MM.1S (cell line): ENCODE measurements at regions not wholly inside any gene's neighbourhood (a gene's known extent, or its start where the extent isn't known, plus 50 kb on each side); places are given as distances from the start of the nearest gene placed in this dataset.

ENCODE experiments used
- DNase-seq: peaks from one replicate; pipeline ENCODE4 v3.0.0-alpha.2; 2015
- H2AFZ ChIP-seq: fragments of 300-600 bp; sonication (generic); 2 replicates; pipeline ENCODE4 v1.6.0; 2016; ENCODE audit warnings: antibody characterized with exemption, low read length
- H3F3A ChIP-seq: fragments of 300-600 bp; sonication (generic); 2 replicates; pipeline ENCODE4 v1.6.1; 2016; ENCODE audit warnings: mild to moderate bottlenecking, antibody characterized with exemption, low read length, moderate library complexity, mixed read lengths; ENCODE audit not compliant: insufficient read depth
- H3K27ac ChIP-seq: fragments of 300-600 bp; sonication (generic); 2 replicates; pipeline ENCODE4 v1.5.1; 2016; ENCODE audit warnings: mild to moderate bottlenecking, low read length
- H3K27me3 ChIP-seq: fragments of 300-600 bp; sonication (generic); replicated peaks from 2 replicates; pipeline ENCODE4 v1.6.0; 2016; ENCODE audit warnings: low read length; ENCODE audit not compliant: insufficient read depth
- H3K36me3 ChIP-seq: fragments of 300-600 bp; sonication (generic); replicated peaks from 2 replicates; pipeline ENCODE4 v1.6.1; 2016; ENCODE audit warnings: mild to moderate bottlenecking, low read length, mixed read lengths; ENCODE audit not compliant: insufficient read depth
- H3K4me1 ChIP-seq: fragments of 300-600 bp; sonication (generic); 2 replicates; pipeline ENCODE4 v1.6.1; 2016; ENCODE audit warnings: low read length, mixed read lengths
- H3K4me2 ChIP-seq: fragments of 300-600 bp; sonication (generic); 2 replicates; pipeline ENCODE4 v1.6.0; 2016; ENCODE audit warnings: low read depth, low read length
- H3K4me3 ChIP-seq: fragments of 300-600 bp; sonication (generic); 2 replicates; pipeline ENCODE4 v1.5.1; 2016; ENCODE audit warnings: low read length, mixed read lengths
- H3K79me2 ChIP-seq: fragments of 300-600 bp; sonication (generic); 2 replicates; pipeline ENCODE4 v1.6.1; 2016; ENCODE audit warnings: mixed run types, low read length, mixed read lengths
- H3K9ac ChIP-seq: fragments of 300-600 bp; sonication (generic); 2 replicates; pipeline ENCODE4 v1.6.1; 2016; ENCODE audit warnings: low read length, mixed read lengths
- H3K9me2 ChIP-seq: fragments of 300-600 bp; sonication (generic); replicated peaks from 2 replicates; pipeline ENCODE4 v1.6.1; 2016; ENCODE audit warnings: mild to moderate bottlenecking, low read length, mixed read lengths; ENCODE audit not compliant: insufficient read depth
- H3K9me3 ChIP-seq: fragments of 300-600 bp; sonication (generic); replicated peaks from 2 replicates; pipeline ENCODE4 v1.6.1; 2016; ENCODE audit warnings: mild to moderate bottlenecking, low read length, mixed read lengths; ENCODE audit not compliant: insufficient read depth
- H4K20me1 ChIP-seq: fragments of 300-600 bp; sonication (generic); 2 replicates; pipeline ENCODE4 v1.6.1; 2016; ENCODE audit warnings: mild to moderate bottlenecking, low read length, moderate library complexity, mixed read lengths; ENCODE audit not compliant: insufficient read depth
- EZH2 ChIP-seq: fragments of 300-600 bp; sonication (generic); optimal IDR thresholded peaks from 2 replicates; pipeline ENCODE3; 2017; ENCODE audit warnings: low read depth, mild to moderate bottlenecking, antibody characterized with exemption, low read length, mixed read lengths
- EZH2phosphoT487 ChIP-seq: fragments of 300-600 bp; sonication (generic); IDR thresholded peaks from 2 replicates; pipeline ENCODE4 v1.6.1; 2018; ENCODE audit warnings: antibody characterized with exemption, low read length
- TF ChIP-seq, protein P1 (sequence below): fragments of 300-600 bp; sonication (generic); IDR thresholded peaks from 2 replicates; pipeline ENCODE4 v1.5.1; 2016; ENCODE audit warnings: antibody characterized with exemption, low read length, mixed read lengths

DNA sequence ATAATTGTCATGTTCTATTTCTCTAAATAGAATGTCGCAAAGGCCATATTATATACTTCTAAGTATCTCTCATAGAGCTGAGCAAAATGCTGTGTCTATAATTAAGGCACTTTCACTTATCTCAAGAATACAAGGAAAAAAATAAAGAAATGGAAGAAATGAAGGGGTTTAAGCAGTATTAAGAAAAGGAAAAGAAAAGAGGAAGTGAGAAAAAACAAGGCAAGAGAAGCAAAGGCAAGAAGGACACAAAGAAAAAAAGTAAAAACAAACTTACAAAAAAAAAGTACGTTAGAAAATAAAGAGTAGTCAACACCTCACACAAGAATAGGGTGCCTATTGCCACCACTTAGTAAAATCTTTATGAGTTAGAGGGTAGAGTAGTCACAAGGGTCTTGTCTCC is 506.2 kb downstream of the GABRG2 start:
- TF ChIP-seq EZH2 = no peak
- H3K9ac ChIP-seq = no peak overlapping the region
- no peaks in the 10 kb centered on the region for H3K4me1 ChIP-seq
- H3K27ac ChIP-seq = no peak overlapping the region
- no peaks in the 10 kb centered on the region for H3K36me3 ChIP-seq
- no peak for DNase-seq
- no peaks in the 10 kb centered on the region for H4K20me1 ChIP-seq
- H3K4me2 ChIP-seq = no peak overlapping the region
- H3K4me3 ChIP-seq = no peak overlapping the region
- no peaks in the 10 kb centered on the region for H3K9me3 ChIP-seq
- no peaks in the 10 kb centered on the region for H3K9me2 ChIP-seq
- no peak overlapping the region for H2AFZ ChIP-seq
- H3K79me2 ChIP-seq = no peaks in the 10 kb centered on the region
- H3K27me3 ChIP-seq = no peaks in the 10 kb centered on the region
- H3F3A ChIP-seq = no peaks in the 10 kb centered on the region

DNA sequence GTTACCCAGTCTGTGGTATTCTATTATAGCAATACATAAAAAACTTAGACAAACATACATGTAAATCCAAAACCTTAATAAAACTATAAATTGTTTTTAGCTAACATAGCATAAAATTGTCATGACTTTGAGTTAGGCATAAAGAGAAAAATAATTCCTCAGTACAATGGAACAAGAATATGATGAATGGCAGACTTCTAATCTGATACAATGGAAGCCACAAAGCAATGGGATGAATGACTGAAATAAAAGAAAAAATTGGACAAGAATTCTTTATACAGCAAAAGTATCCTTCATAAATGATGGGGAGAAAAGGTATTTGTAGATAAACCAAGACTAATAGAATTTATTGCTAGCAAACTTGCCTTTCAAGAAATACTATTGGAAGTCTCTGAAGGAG is 524.2 kb downstream of the GABRG2 start:
- no peaks in the 10 kb centered on the region for H3K36me3 ChIP-seq
- H3K27me3 ChIP-seq = no peaks in the 10 kb centered on the region
- H3K9me3 ChIP-seq = no peaks in the 10 kb centered on the region
- no peak overlapping the region for H3K9ac ChIP-seq
- DNase-seq = no peak
- no peaks in the 10 kb centered on the region for H3F3A ChIP-seq
- TF ChIP-seq EZH2 (no peak), EZH2phosphoT487 (no peak)
- TF ChIP-seq, protein P1, sequence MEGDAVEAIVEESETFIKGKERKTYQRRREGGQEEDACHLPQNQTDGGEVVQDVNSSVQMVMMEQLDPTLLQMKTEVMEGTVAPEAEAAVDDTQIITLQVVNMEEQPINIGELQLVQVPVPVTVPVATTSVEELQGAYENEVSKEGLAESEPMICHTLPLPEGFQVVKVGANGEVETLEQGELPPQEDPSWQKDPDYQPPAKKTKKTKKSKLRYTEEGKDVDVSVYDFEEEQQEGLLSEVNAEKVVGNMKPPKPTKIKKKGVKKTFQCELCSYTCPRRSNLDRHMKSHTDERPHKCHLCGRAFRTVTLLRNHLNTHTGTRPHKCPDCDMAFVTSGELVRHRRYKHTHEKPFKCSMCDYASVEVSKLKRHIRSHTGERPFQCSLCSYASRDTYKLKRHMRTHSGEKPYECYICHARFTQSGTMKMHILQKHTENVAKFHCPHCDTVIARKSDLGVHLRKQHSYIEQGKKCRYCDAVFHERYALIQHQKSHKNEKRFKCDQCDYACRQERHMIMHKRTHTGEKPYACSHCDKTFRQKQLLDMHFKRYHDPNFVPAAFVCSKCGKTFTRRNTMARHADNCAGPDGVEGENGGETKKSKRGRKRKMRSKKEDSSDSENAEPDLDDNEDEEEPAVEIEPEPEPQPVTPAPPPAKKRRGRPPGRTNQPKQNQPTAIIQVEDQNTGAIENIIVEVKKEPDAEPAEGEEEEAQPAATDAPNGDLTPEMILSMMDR = no peak
- H3K4me1 ChIP-seq = no peaks in the 10 kb centered on the region
- no peaks in the 10 kb centered on the region for H3K79me2 ChIP-seq
- no peak overlapping the region for H3K4me2 ChIP-seq
- no peak overlapping the region for H3K27ac ChIP-seq
- no peak overlapping the region for H3K4me3 ChIP-seq
- no peaks in the 10 kb centered on the region for H4K20me1 ChIP-seq
- no peaks in the 10 kb centered on the region for H3K9me2 ChIP-seq
- no peak overlapping the region for H2AFZ ChIP-seq

DNA sequence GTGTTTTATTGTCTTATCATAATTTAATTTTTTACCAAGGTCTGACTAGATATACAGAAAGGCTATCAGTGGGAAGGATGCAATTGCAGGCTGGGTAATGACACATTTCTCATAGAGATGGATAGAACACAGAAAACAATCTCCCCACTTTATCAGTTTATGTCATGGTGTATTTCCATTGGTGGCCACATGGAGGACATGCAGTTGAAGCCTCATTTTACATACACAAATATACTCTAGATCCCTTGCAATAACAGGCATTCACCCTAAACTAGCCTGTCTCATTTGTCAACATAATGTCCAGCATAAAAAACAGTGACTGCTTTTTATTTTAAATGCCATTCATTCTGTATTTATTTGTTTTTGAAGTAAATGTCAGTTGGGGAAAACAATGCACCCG is 526.3 kb downstream of the GABRG2 start:
- Histone ChIP-seq H3K4me2 (no peak overlapping the region), H3K27ac (no peak overlapping the region), H3K4me3 (no peak overlapping the region), H4K20me1 (no peaks in the 10 kb centered on the region), H3K9me2 (no peaks in the 10 kb centered on the region), H3K9ac (no peak overlapping the region), H3K27me3 (no peaks in the 10 kb centered on the region), H3K36me3 (no peaks in the 10 kb centered on the region), H3K79me2 (no peaks in the 10 kb centered on the region), H3F3A (no peaks in the 10 kb centered on the region), H2AFZ (no peak overlapping the region), H3K4me1 (no peaks in the 10 kb centered on the region), H3K9me3 (no peaks in the 10 kb centered on the region)
- TF ChIP-seq EZH2 = no peak
- TF ChIP-seq, protein P1 = peak; percentile 43
- no peak for DNase-seq

DNA sequence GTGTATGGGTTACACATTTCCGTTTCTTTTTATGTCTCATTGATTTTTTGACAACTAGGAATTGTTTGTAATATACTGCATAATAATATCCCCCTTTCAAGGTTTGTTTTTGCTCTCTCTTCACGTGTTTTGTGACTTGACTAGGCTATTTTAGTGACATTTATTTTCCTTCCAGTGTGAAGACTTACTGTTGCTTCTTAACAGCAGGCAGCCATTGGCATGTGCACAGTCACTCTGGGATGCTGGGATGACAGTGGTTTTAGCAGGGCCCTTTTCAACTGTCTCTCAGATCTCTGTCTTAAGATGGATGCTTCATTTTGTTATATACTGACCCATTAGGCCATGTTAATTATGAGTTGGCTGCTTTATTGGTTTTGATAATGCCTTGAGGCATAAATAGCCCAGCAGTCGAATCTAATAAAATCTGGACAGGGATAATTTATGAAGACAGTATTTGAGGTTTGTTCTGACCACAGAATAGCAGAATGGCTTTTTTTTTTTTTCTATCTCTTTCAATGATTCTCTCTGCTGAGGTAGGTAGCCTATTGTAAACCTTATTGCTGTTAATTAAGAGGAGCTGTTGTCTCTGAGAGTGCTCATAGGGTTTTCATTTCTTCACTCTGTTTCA is 536.0 kb downstream of the GABRG2 start:
- Histone ChIP-seq H2AFZ (no peak overlapping the region), H3K4me2 (no peak overlapping the region), H3K9me2 (no peaks in the 10 kb centered on the region), H3K79me2 (no peaks in the 10 kb centered on the region), H3K9me3 (no peaks in the 10 kb centered on the region), H3K27ac (no peak overlapping the region), H3K27me3 (no peaks in the 10 kb centered on the region), H3K9ac (no peak overlapping the region), H3K4me3 (no peak overlapping the region), H3K36me3 (no peaks in the 10 kb centered on the region), H3F3A (no peaks in the 10 kb centered on the region), H4K20me1 (no peaks in the 10 kb centered on the region), H3K4me1 (no peaks in the 10 kb centered on the region)
- no peak for DNase-seq
- TF ChIP-seq, protein P1 = no peak
- TF ChIP-seq EZH2phosphoT487 = no peak
- no peak for TF ChIP-seq EZH2
